Spinal cord (tissue), 9 donors: ENCODE measurements at regions not wholly inside any gene's neighbourhood (a gene's known extent, or its start where the extent isn't known, plus 50 kb on each side); places are given as distances from the start of the nearest gene placed in this dataset.

Source experiments
- DNase-seq, 6 donors: peaks; one replicate each; pipeline versions ENCODE4 v3.0.0 to v3.0.0-alpha.2; 2013 to 2015; ENCODE audit warnings: low spot score in 6 of 6, low read depth in 4 of 6
- H3K27ac ChIP-seq: one replicate; pipeline ENCODE4 v1.5.1; 2013; ENCODE audit warnings: low read depth, low read length, control low read depth
- H3K27me3 ChIP-seq: one replicate; pipeline ENCODE4 v1.6.1; 2013; ENCODE audit warnings: low read length; ENCODE audit not compliant: control insufficient read depth, insufficient read depth
- H3K36me3 ChIP-seq: one replicate; pipeline ENCODE4 v1.6.1; 2013; ENCODE audit warnings: low read length; ENCODE audit not compliant: control insufficient read depth, insufficient read depth
- H3K4me1 ChIP-seq: one replicate; pipeline ENCODE4 v1.6.1; 2013; ENCODE audit warnings: low read length; ENCODE audit not compliant: control insufficient read depth, insufficient read depth
- H3K4me3 ChIP-seq: one replicate; pipeline ENCODE4 v1.5.1; 2013; ENCODE audit warnings: low read depth, low read length, control low read depth
- H3K9me3 ChIP-seq: one replicate; pipeline ENCODE4 v1.6.1; 2013; ENCODE audit warnings: low read length; ENCODE audit not compliant: control insufficient read depth, insufficient read depth
- WGBS: methylation state at CpG from one replicate; pipeline ENCODE4 v1.1.5; 2013; ENCODE audit warnings: missing lambda C conversion rate; ENCODE audit not compliant: insufficient coverage; 5-methylcytosine and 5-hydroxymethylcytosine counted together
- donor health status: healthy.

DNA sequence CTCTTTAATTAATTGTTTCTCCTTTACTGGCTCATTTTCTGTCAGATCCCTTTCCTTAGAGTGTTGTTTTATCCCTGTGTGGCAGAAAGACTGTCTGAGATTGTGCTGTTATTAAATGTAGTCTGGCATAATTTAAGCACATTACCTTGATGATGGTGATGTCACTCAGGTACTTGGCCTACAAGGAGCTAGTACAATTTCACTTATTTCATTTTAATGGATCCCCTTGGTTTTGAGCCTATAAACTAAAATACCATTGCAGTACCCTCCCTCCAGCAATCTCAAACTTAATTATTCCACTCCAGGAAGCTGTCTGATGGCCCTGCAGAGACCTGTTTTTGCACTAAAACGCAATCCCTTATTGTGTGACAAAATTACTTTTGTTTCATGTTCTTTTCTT is 968.6 kb downstream of the ADGRL3 start:
- Histone ChIP-seq H3K9me3 (no peaks in the 10 kb centered on the region), H3K4me3 (no peak overlapping the region), H3K27ac (no peak overlapping the region), H3K36me3 (no peaks in the 10 kb centered on the region), H3K27me3 (no peaks in the 10 kb centered on the region), H3K4me1 (no peaks in the 10 kb centered on the region)
- WGBS = no CpG with 5 or more reads among the region's 1 CpG
- DNase-seq = peak in 3 of 6 donors; percentile 15 to 92 (median 27)

- Histone ChIP-seq H3K36me3 (no peaks in the 10 kb centered on the region), H3K27ac (no peak overlapping the region), H3K27me3 (no peaks in the 10 kb centered on the region), H3K9me3 (no peaks in the 10 kb centered on the region), H3K4me3 (no peak overlapping the region), H3K4me1 (no peaks in the 10 kb centered on the region)
- DNase-seq = no peak
- WGBS = no CpG with 5 or more reads among the region's 1 CpG
Observed at GRCh38 chr4:62162606-62163005, 962.5 kb downstream of the ADGRL3 start.

DNA sequence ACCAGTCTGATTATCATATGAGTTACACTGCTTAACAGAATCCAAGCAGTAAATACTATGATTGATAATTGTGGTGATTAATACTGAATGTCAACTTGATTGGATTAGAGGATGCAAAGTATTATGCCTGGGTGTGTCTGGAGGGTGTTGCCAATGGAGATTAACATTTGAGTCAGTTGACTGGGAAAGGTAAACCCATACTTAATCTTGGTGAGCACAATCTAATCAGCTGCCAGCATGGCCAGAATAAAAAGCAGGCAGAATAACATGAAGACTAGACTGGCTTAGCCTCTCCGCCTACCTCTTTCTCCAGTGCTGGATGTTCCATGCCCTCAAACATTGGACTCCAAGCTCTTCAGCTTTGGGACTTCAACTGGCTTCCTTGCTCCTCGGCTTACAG is 961.3 kb downstream of the ADGRL3 start:
- Histone ChIP-seq H3K27me3 (no peaks in the 10 kb centered on the region), H3K27ac (no peak overlapping the region), H3K4me3 (no peak overlapping the region), H3K4me1 (no peaks in the 10 kb centered on the region), H3K36me3 (no peaks in the 10 kb centered on the region), H3K9me3 (no peaks in the 10 kb centered on the region)
- no peak for DNase-seq
- WGBS = 100% methylated on average over 1 of the region's 2 CpGs

DNA sequence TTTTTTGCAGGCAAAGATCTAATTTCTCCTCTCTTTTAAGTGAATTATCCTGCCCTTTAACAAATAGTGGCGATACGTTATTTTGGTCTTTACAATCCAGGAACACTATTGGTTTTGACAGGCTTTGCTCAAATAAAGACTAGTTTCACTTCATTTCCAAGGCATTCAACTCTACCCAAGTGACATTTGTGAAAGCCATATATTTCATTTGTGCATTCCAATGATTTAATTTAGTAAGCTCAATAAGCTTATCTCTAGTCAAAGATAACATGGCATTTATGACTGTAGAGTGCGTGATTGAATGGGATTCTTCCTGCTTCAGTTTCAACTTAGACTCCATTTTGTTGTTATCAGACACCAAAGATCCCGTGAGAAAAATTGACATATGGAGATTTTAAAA is 959.8 kb downstream of the ADGRL3 start:
- H3K4me1 ChIP-seq = no peaks in the 10 kb centered on the region
- no peak for DNase-seq
- no peaks in the 10 kb centered on the region for H3K27me3 ChIP-seq
- no peaks in the 10 kb centered on the region for H3K9me3 ChIP-seq
- no peak overlapping the region for H3K27ac ChIP-seq
- WGBS = 100% methylated on average over 2 of the region's 4 CpGs
- no peak overlapping the region for H3K4me3 ChIP-seq
- H3K36me3 ChIP-seq = no peaks in the 10 kb centered on the region

DNA sequence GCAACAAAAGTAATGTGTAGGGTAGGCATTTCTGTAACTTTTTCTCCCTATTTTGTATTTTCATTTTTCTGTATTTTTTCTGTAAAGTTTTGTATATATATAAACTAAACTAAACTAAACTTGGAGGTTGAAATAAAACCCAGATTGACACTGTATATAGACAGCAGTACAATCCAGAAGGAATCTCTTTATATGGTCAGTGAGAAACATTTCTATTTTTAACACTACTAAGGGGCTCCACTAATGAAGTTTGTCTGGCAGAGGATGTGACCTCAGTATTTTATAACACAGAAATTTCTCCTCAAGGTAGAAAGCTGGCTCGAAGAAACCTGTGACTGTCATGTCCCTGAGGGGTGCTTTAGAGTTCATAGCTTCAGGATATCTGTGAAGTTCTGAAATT is 959.2 kb downstream of the ADGRL3 start:
- 83% methylated on average over 1 of the region's 1 CpG for WGBS

GRCh38 chr4:62156205-62156604 is 956.1 kb downstream of the ADGRL3 start:
- Histone ChIP-seq H3K4me1 (no peaks in the 10 kb centered on the region), H3K27ac (no peak overlapping the region), H3K27me3 (no peaks in the 10 kb centered on the region), H3K9me3 (peaks cover 1% of the 10 kb centered on the region), H3K36me3 (no peaks in the 10 kb centered on the region), H3K4me3 (no peak overlapping the region)
- peak in 1 of 6 donors; percentile 4 for DNase-seq
- no CpG with 5 or more reads among the region's 1 CpG for WGBS

More for the DNA sequence above, 959.2 kb downstream of the ADGRL3 start:
- no peak for DNase-seq
- no peaks in the 10 kb centered on the region for H3K9me3 ChIP-seq
- H3K4me1 ChIP-seq = no peaks in the 10 kb centered on the region
- no peak overlapping the region for H3K27ac ChIP-seq
- no peaks in the 10 kb centered on the region for H3K36me3 ChIP-seq
- no peak overlapping the region for H3K4me3 ChIP-seq
- no peaks in the 10 kb centered on the region for H3K27me3 ChIP-seq

DNA sequence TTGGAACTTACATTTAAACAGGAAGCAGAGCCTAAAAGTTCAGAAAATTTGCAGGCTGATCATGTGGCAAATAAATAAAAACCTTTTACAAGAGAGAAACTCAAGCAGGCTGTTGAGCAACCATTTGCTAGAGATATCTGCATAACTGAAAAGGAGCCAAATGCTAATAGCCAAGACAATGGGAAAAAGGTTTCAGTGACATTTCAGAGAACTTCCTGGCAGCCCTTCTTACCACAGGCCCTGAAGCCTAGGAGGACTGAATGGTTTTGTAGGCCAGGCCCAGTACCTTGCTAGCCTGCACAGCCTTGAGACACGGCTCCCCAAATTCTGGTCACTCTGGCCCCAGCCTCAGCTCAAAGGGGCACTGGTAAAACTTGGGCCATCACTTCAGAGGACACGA is 945.1 kb downstream of the ADGRL3 start:
- H3K9me3 ChIP-seq = peaks cover 3% of the 10 kb centered on the region
- H3K4me1 ChIP-seq = no peaks in the 10 kb centered on the region
- no peak for DNase-seq
- no peaks in the 10 kb centered on the region for H3K36me3 ChIP-seq
- no peak overlapping the region for H3K4me3 ChIP-seq
- no peaks in the 10 kb centered on the region for H3K27me3 ChIP-seq
- 91% methylated on average over 2 of the region's 2 CpGs for WGBS
- no peak overlapping the region for H3K27ac ChIP-seq

DNA sequence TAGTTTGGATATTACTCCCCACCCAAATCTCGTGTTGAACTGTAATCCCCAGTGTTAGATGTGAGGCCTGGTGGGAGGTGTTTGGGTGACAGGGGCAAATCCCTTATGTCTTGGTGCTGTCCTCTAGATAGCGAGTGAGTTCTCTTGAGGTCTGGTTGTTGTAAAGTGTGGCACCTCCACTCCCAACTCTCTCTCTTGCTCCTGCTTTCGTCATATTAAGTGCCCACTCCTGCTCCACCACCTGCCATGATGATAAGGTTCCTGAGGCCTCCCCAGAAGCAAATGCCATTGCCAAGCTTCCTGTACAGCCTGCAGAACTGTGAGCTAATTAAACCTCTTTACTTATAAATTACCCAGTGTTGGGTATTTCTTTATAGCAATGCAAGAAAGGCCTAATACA is 944.3 kb downstream of the ADGRL3 start:
- H3K27ac ChIP-seq = no peak overlapping the region
- WGBS = no CpG with 5 or more reads among the region's 3 CpGs
- no peaks in the 10 kb centered on the region for H3K27me3 ChIP-seq
- H3K36me3 ChIP-seq = no peaks in the 10 kb centered on the region
- no peak for DNase-seq
- H3K9me3 ChIP-seq = peaks cover 3% of the 10 kb centered on the region
- no peaks in the 10 kb centered on the region for H3K4me1 ChIP-seq
- no peak overlapping the region for H3K4me3 ChIP-seq

DNA sequence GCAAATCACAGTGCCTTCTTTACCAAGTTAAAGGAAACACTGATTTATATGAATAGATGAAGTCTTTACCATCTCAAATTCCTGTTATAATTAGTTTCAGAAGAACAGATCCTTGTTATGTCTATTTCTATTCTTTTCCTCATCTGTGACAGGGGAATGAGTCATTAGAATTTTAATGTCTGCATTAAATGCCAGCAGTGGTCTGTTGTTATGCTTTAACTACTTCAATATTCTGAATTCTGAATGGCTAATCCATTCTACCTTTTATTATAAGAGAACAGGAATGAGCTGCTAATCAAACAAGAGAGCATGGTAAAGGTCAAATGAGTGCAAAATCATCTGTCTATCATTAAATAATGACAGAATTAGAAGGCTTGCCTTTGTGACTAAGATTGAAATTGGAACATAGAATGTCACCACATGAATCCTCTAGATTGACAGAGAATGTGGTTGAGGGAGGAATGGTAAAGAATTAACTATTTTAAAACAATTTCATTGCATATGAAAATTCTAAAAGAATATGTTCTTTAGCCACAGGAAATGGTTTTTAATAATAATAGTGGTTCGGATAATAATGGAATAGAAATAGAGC is 935.5 kb downstream of the ADGRL3 start:
- Histone ChIP-seq H3K9me3 (peaks cover 3% of the 10 kb centered on the region), H3K27ac (no peak overlapping the region), H3K27me3 (no peaks in the 10 kb centered on the region), H3K4me1 (no peaks in the 10 kb centered on the region), H3K4me3 (no peak overlapping the region), H3K36me3 (no peaks in the 10 kb centered on the region)
- peak in 1 of 6 donors; percentile 44 for DNase-seq
- no CpG with 5 or more reads among the region's 1 CpG for WGBS

DNA sequence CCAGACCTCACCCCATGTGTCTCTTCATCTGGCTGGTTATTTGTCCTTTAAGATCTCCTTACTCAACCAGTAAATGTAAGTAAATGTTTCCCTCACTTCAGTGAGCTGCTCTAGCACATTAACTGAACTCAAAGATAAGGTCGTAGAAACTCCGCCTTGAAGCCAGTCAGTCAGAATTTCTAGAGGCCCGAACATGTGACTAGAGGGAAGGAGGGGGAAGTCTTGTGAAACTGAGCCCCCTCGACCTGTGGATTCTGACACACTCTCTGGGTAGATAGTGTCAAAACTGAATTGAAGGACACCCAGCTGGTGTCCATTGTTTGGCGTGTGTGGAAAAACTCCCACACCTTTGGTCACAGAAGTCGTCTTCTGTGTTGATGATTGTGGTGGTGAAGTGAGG is 933.9 kb downstream of the ADGRL3 start:
- Histone ChIP-seq H3K27me3 (no peaks in the 10 kb centered on the region), H3K36me3 (no peaks in the 10 kb centered on the region), H3K27ac (no peak overlapping the region), H3K4me1 (no peaks in the 10 kb centered on the region), H3K9me3 (peaks cover 3% of the 10 kb centered on the region), H3K4me3 (no peak overlapping the region)
- 87% methylated on average over 4 of the region's 6 CpGs for WGBS
- no peak for DNase-seq
